Embryonic facial prominence (tissue), 1 donor: ENCODE measurements at regions not wholly inside any gene's neighbourhood (a gene's known extent, or its start where the extent isn't known, plus 50 kb on each side); places are given as distances from the start of the nearest gene placed in this dataset.

Experiments used
- DNase-seq: peaks from one replicate; pipeline ENCODE4 v3.0.0-alpha.2; 2016; ENCODE audit errors: extremely low spot score

DNA sequence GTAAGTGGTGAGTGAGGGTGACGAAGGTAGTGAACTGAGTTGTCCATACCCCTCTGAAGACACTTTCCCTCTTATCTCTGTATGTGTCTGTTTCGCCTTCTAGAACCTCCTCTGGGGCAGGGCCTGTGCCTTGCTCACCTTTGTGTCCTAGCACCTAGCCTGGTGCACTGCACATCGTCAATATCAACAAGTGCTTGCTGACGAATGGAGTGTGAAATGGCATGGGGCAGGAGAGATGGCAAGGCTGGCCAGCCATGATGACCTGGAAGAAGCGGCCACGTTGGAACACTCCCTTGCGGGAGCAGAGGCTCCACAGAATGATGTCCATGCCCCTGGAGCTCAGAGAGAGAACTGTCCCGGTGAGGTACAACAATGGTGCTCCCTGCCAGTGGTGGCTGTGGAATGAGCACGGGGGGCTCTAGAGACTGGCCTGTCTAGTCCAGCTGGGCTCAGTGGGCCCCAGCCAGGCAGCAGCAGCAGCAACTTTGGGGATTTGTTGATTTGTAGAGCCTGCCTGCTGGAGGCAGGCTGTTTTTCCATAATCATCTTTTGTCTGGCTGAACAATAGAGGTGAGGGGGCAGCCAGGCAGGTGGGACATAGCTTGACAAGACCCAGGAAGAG, 112.2 kb upstream of the PJA1 start:
- no peak for DNase-seq

DNA sequence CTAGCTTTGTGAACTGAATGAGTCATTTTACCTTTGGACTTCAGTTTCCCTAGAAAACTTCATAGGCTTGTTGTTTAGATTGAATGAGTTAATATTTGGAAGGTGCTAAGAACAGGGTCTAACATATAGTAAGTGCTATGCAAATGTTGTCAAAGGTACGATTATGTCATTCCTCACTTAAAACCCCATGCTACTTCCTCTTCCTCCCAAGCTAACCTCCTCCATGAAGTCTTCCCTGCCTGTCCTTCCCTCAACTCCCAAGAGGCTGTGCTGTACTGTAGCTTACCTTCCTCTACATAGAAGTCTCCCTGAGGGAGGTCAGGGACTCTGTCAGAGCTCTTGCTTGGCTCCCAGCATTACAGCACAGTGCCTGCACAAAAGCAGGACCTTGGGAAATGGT, 103.4 kb upstream of the PJA1 start:
- no peak for DNase-seq

DNA sequence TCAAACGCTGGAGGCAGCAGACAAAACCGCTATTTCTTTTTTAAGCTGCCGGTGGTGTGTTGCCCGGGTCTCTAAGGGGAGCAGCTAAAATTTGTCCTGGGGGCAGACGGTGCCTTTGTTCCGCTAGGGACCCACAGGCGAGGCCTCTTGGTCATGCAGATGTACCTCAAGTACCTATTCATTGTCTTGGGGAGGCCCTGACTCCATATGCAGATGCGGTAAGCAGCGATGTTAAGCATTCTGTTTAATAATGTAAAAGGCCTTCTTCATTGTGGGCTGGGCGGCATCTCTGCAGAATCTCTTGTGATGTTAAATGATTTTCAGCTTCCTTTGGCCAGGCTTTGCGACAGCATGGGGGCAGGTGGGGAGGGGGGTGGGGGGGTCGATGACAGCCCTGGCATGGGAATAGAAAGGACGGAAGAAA, 98.9 kb upstream of the PJA1 start:
- no peak for DNase-seq

DNA sequence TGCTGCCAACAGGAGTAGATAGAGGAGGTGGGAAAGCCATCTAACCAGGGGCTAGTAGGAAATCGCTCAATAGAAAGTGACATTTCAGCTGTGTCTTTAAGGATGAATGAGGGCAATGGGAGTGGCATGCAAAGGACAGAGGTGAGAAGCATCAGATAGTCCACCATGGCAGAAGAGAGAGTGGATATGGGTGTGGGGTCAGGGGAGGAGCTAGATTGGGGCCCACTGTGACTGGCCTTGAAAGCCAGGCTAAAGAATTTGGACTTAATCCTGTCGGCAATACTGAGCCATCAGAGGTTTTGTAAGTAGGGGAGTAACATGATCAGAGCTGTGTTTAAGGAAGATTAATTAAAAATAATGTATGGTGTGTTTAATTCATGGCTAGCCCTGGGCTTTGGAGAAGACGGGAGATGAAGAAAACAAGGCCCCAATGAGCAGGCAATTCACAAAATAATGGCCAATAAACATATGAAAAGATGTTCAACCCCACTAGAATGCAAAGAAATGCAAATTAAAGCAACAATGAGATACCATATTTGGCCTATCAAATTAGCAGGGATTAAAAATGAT, 98.1 kb upstream of the PJA1 start:
- DNase-seq: no peak

DNA sequence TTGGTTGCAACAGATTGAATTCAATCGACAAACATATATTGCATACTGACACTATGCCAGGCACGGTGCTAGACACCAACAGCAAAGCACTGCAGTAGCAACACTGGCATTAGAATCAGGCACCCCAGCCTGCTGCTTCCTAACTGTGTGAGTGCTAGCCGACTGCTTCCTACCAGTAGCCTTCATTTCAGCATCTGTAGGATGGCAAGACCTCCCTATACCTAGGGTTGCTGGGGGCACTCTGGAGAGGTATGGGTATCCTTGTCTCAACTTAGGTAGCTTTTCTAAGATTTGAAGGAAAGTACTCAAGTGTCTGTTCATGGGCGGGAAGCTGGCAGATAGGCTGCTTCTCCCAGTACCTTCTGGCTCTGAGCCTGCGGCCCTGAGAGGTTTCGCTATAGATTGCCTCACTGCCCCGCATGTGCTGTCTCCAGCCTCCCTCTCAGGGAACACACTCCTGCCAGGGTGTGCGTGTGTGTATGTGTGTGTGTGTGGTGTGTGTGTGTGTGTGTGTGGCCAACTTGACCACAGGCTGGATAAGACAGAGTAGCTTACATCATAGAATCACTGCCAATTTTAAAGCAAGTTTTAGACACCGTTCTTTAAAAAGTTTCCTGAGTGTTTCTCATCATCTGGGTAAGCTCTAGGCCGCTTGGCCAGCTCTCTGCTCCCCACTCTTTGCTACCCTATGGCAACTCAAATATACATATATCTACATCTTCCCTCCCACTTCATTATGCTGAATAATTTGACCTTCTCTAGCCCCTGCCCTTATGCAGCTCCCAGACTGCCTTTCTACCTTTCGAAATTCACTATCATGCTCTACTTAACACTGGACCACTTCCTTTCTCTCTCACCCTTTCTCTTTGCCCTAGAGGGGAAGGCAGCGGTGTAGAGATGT, 97.0 kb upstream of the PJA1 start:
- no peak for DNase-seq

DNA sequence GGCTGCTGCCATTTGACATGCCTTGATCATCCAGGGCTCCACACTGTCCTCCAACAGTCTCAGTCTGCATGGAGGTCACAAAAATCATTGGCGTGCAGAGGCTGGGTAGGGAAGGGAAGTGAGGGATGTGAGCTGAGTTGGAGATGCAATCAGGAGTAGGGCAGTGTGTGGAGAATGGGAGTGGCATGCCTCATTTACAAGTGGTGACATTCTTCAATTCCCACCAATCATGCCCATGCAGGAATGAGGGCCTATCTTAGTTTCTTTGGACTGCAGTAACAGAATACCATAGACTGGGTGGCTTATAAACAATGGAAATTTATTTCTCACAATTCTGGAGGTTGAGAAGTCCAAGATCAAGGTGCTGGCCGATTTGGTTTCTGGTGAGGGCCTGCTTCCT, 94.9 kb upstream of the PJA1 start:
- DNase-seq: no peak

DNA sequence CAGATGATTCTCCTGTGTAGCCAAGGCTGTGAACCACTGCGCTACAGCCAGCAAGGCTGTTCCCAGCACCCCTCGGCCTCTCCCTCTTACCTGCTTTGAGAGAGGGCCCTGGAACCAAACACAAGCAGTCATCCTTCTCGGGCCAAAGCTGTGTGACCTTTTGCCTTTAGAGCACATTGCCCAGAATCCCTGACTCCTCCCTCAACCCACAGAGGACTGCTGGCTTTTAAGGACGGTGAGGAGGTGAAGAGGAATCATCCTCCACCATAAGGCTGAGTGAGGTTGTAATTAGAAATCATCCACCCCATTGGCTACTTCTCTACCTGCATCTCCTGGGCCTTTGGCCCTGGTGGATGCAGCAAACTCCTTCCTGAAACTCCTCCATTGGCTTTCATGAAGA, 93.6 kb upstream of the PJA1 start:
- no peak for DNase-seq

DNA sequence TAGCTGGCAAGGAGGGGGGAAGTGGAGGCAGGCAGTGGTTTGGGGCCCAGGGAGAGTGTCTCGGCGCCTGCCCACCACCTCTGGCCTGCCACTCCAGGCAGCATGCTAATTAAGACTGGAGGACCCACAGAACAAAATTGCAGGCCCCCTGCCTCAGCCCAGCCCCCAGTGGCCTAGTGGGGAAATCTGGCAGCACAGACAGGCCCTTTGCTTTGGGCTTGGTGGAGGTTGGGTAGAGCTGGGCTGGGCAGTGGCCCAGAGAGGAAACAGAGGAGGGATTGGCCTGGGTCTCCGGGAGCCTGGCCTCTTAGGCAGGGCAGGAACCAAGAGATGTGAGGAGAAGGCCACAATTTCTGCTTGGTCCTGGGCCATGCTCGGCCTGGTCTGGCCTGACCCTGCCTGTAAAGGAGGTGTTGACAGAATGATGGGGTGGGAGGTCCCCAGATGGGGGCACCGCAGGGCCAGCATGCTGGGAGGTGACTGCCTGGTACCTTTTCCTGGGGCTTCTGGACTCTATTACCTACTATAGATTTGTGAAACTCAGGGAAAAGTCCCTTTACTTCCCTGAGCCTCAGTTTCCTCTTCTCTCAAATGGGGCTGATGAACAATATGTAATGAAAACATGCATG, 92.4 kb upstream of the PJA1 start:
- no peak for DNase-seq

DNA sequence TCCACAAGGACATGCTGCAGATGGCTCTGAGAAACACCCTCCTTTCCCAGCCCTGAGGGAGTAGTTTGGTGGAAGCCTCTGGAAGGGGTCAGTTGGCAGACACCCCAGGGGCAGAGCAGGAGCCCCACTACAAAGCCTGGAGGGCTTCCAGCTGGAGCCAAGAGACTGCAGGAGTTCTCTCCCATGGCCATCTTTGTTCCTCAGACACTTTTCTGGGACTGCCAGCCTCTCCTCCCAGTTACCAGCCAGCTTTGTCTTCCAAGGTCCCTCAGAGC, 91.0 kb upstream of the PJA1 start:
- no peak for DNase-seq

DNA sequence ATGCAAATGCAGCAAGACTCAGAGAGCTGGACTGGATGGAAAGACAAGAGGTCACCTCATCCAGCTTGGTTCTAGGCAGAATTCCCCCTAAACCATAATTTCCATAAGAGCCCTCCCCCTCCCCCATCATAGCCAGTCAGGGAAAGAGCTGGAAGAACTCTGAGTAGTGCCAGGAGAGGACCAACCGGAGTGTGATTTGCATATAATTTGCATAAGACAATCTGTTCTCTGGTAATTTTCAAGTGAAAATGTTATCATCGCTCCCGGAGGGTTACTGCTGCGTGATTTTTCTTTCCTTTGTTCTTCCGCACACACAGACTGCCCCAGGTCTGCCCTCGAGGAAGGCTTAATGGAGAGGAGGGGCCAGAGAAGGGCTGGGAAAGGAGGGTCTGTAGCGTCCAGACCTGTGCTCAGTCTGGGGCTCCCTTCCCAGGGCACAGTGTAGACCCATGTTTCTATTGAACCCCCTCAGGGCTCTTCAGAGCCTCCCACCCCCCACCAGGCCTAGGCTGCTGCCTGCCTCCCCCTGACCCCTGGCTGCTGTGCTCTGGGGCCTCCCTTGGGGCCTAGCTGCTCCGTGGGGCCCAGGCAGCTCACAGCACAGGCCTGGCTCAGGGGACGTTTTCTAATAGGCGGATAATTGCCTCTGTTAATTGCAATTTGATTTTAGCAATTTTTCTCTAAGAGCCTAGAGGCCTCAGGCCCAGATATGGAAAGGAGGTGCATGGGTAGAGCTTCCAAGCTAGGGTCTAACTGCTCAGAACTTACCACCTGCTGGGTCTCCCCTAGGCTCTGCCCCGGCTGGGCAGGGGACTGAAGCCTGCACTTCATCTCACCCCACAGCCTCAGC, 90.4 kb upstream of the PJA1 start:
- DNase-seq: no peak

DNA sequence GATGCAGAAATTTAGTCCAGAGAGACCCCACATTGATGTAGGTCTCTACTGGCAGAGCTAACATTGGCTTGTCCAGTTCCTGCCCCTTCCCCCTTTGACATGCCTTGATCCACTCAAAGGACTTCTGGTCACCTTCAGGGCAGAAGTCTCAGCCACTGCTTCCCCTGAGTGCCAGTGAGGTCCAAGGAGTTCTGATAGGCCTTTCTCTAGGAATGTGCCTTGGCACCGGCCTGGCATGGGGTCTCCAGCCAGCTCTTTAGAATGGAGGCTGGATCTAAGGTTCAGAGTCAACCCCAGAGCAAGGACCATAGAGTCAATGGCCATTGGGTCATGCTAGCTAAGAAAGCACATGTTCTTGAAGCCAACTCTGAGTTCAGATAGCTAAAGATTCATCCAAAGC, 88.6 kb upstream of the PJA1 start:
- no peak for DNase-seq

DNA sequence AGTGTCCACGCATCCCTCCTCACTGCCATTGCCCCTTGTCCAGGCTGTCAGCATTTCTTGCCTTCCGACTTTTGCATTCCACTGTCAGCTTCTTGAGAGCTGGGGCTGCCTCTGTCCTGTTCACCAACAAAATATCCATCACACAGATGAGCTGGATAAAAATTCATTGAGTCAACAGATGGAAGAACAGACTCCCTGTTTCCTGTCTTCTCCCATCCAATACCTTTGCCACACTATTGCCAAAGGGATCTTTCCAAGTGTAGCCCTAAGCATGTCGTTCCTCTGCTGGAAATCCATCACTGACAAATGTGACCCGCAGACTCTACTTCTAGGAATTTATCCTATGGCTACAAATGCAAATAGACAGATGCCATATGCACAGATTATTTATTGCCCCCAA, 78.0 kb upstream of the PJA1 start:
- DNase-seq: no peak

DNA sequence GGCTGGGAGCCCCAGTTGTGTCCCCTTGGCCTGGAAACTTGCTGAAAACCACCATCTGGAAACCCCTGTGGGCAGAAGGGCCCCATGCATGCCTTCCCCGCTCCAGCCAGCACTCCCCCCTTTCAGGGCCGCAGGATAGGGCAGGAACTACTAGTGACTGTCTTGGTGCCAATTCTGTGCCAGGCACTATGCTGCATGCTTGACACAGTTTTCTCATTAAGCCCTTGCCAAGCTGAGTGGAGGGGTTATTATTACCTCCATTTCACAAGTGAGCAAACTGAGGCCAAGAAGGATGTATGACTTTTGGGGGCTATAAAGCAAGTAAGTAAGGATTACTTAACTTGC, 73.6 kb upstream of the PJA1 start:
- DNase-seq: no peak

DNA sequence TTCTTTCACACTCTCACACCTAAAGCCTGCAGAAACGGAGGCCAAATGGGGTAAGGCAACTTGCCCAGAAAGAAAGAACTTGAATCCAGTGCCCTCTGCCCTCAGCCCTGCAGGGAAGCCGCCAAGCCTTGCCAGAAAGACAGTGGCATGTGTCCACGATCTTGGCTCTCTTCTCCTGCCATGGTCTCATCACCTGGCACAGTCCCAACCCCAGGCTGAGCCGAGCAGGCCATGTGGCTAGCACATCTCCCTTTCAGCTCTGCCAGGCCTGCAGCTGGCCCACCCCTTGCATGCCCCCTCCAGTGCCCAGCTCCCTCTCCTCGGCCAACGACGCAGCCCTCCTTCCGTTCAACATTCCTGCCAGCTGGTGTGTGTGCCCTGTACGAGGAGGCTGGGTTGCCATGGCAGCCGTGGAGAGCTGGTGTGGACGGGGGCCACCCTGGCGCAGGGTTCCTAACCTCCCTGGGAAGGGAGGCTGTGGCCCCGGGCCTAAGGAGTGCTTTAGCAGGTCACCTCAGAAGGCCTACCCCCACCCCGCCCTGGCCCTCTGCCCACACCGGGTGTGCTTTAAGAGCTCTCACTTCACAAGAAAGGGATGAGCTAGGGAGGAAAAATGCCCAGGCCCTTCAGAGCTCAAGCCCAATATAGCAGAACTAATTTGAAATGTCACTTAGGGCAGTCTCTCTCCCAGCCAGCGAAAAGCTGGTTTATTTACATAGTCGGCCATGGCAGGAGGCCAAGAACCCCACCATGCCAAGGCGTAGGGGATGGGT, 73.0 kb upstream of the PJA1 start:
- no peak for DNase-seq

DNA sequence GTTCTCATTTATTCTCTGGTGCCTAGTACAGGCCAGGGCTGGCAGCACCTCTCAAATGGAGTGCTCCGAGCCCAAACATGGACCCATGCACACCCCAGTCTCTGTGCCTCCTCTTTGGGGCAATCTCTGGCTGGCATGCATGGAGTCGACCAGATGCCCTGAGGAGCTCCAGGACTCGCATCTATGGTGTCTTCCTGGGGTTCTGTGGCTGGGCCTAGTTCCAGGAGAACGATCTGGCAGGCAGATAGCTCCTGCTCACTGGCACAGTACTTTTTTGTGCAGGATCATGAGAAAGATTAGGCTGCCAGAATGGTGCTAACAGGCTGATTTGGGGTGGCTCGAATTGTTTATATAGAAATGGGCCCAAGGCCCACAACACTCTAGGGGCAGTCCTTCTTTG, 72.0 kb upstream of the PJA1 start:
- no peak for DNase-seq

DNA sequence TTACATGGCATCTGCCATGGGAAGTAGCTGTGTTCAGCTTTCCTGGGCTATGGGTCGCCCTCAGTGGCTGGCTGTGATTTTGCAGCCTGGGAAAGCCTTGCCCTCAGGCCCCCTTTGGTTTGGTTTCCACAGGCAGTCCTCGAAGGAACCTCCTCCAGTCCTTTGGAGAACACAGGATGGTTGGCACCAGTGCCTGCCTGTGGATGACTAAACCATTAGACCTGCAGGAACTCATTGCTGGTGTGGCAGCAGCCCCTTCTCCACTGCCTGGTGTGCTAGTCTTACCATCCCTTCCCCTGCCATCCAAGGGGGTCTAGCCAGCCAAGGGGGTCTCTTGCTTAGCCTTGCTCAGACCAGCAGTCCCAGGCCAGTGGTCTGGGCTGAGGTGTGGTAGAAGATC, 71.4 kb upstream of the PJA1 start:
- DNase-seq: no peak

DNA sequence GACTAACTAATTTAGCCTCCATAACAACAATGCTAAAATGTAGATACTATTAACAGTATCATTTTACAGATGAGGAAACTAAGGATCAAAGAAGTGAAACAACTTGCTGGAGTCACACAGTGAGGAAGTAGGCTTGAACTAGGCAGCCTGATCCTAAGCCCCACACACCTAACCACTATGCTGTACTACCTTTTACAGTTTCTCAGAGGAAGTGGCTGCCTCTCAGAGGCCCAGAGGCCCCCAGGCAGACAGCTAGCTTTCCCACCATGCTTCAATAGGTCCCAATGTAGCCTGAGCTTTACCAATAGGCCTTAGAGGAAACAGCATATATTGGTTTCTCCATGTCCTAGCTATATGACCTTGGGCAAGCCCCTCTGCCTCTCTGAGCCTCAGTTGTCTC, 69.4 kb upstream of the PJA1 start:
- DNase-seq: no peak

DNA sequence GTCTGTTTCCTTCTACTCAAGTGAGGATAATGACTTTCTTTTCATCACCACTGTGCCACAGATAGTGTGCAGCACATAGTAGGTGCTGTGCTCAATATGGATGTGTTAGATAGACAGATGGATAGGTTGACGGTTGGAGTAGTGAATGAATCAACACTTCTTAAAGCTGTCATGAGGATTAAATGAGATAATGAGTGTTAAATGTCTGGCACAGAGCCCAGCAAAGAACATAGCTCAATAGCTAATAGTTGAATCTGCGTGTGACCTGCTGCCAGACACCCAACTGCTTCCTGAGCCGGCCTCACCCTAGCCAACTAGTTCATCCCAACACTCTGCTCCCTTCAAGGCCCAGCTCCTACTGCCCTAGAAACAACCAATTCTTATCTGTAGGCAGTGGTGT, 67.7 kb upstream of the PJA1 start:
- no peak for DNase-seq

DNA sequence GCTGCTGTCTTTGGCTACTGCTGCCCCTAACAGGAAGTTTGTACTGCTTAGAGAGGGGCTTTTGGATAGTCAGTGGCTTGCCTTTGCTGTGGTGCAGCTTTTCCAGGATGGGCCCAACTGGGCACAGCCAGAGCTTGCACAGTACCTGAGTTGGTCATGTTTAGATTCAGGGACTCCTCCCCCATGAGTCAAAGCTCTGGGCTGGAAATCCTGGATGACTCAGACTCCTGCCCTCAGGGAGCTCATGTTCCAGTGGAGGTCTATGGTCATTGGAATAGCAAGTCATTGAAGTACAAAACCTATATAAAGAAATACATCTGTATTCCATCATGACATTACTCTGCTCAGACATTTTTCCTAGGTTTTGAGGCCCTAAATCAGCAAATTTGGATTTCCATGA, 66.7 kb upstream of the PJA1 start:
- no peak for DNase-seq

DNA sequence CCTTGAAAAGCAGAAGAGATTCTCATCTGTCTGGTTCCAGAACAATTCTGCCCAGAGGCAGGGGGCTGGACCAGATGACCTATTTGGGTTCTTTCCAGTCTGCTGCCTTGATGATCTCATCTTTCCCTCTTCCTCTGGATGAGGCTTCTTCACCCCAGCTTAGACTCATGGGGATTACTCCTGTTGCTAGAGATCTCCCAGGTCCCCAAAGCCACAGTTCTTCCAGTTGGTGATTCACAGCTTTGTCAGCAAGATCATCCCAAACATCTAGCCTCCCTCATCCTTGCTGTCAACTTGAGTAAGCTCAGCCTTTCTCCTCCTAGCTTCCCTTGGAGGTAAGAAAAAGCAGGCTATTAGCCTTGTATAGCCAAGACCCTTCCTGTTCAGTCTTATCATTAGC, 64.2 kb upstream of the PJA1 start:
- DNase-seq: no peak

DNA sequence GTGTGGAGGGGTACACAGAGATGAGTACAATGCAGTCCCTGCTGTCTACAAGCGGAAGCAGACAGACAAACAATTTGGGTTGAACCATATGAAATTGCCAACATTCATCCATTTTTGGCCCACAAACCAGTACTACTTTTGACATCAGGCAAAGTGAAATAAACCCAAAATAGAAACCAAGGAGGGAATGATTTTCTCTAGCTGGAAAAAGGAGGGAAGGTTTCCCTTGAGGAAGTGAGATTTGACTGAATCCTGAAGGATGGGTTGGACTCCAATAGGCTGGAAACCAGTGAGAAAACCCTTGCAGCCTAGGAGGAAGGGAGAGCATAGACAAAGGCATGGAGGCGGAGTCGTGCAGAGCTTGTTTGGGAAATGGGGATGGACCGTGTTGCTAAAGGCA, 63.5 kb upstream of the PJA1 start:
- no peak for DNase-seq
